GM23338 (cell line): ENCODE measurements at regions not wholly inside any gene's neighbourhood (a gene's known extent, or its start where the extent isn't known, plus 50 kb on each side); places are given as distances from the start of the nearest gene placed in this dataset.

ENCODE experiments used
- ATAC-seq: fragments of 200-7000 bp; cut with Tn5 transposase; 3 replicates; pipeline ENCODE4 v1.9.1; 2020
- DNase-seq: peaks from one replicate; pipeline ENCODE4 v3.0.0-alpha.2; 2015; ENCODE audit warnings: low spot score
- H2AFZ ChIP-seq: fragments of 200-600 bp; sonication (generic); 2 replicates; pipeline ENCODE4 v1.8.0; 2016; ENCODE audit warnings: antibody characterized with exemption, mild to moderate bottlenecking, moderate library complexity
- H3F3A ChIP-seq: fragments of 200-600 bp; sonication (generic); replicated peaks from 2 replicates; pipeline ENCODE4 v1.8.0; 2017; ENCODE audit warnings: antibody characterized with exemption, mixed run types, low read depth
- H3K27ac ChIP-seq: fragments of 200-600 bp; sonication (generic); 2 replicates; pipeline ENCODE4 v1.6.1; 2016; ENCODE audit warnings: low read depth
- H3K27me3 ChIP-seq: fragments of 200-600 bp; sonication (generic); 2 replicates; pipeline ENCODE4 v1.8.0; 2016; ENCODE audit warnings: mild to moderate bottlenecking, mixed run types, moderate library complexity; ENCODE audit not compliant: insufficient read depth
- H3K36me3 ChIP-seq: fragments of 200-600 bp; sonication (generic); 2 replicates; pipeline ENCODE4 v1.8.0; 2016; ENCODE audit warnings: mild to moderate bottlenecking; ENCODE audit not compliant: insufficient read depth
- H3K4me1 ChIP-seq: fragments of 200-600 bp; sonication (generic); 2 replicates; pipeline ENCODE4 v1.8.0; 2016; ENCODE audit warnings: mild to moderate bottlenecking, moderate library complexity; ENCODE audit not compliant: insufficient read depth
- H3K4me2 ChIP-seq: fragments of 200-600 bp; sonication (generic); 2 replicates; pipeline ENCODE4 v1.7.1; 2017; ENCODE audit warnings: mixed run types
- H3K4me3 ChIP-seq: fragments of 200-600 bp; sonication (generic); 2 replicates; pipeline ENCODE4 v1.6.1; 2016; ENCODE audit warnings: mixed run types
- H3K79me2 ChIP-seq: fragments of 200-600 bp; sonication (generic); replicated peaks from 2 replicates; pipeline ENCODE4 v1.8.0; 2017; ENCODE audit warnings: mild to moderate bottlenecking; ENCODE audit not compliant: insufficient read depth
- H3K9me2 ChIP-seq: fragments of 200-600 bp; sonication (generic); 2 replicates; pipeline ENCODE4 v1.8.0; 2017; ENCODE audit not compliant: insufficient read depth
- H4K20me1 ChIP-seq: fragments of 200-600 bp; sonication (generic); replicated peaks from 2 replicates; pipeline ENCODE4 v1.8.0; 2017; ENCODE audit warnings: mild to moderate bottlenecking; ENCODE audit not compliant: insufficient read depth
- H3K27ac Mint-ChIP-seq: 2 replicates; pipeline ENCODE4 v1.8.0; 2020; ENCODE audit warnings: inconsistent platforms, mild to moderate bottlenecking, moderate library complexity, mixed read lengths
- H3K27me3 Mint-ChIP-seq: 3 replicates; pipeline ENCODE4 v1.8.0; 2022; ENCODE audit warnings: low read depth, mild to moderate bottlenecking, moderate library complexity, mixed read lengths, inconsistent platforms; ENCODE audit not compliant: insufficient read depth, poor library complexity
- H3K36me3 Mint-ChIP-seq: 3 replicates; pipeline ENCODE4 v1.8.0; 2021; ENCODE audit warnings: low read depth, mild to moderate bottlenecking, inconsistent platforms, moderate library complexity, mixed read lengths
- H3K4me1 Mint-ChIP-seq: 3 replicates; pipeline ENCODE4 v1.8.0; 2020; ENCODE audit warnings: mild to moderate bottlenecking, inconsistent platforms, mixed read lengths
- H3K4me3 Mint-ChIP-seq: 3 replicates; pipeline ENCODE4 v1.8.0; 2021; ENCODE audit warnings: moderate library complexity, mild to moderate bottlenecking, inconsistent platforms, mixed read lengths
- H3K9me3 Mint-ChIP-seq: 3 replicates; pipeline ENCODE4 v1.8.0; 2020; ENCODE audit warnings: moderate library complexity, mild to moderate bottlenecking, inconsistent platforms, mixed read lengths
- EZH2 ChIP-seq: fragments of 200-600 bp; sonication (generic); IDR thresholded peaks from one replicate; pipeline ENCODE4 v1.8.0; 2017; ENCODE audit warnings: antibody characterized with exemption, mild to moderate bottlenecking, low read depth; ENCODE audit not compliant: unreplicated experiment
- NANOG ChIP-seq: IDR thresholded peaks from 2 replicates; pipeline ENCODE4 v1.6.1; 2016; ENCODE audit warnings: antibody characterized with exemption, borderline replicate concordance
- POLR2AphosphoS5 ChIP-seq: IDR thresholded peaks from 2 replicates; pipeline ENCODE4 v1.6.1; 2016; ENCODE audit warnings: antibody characterized with exemption, low read depth
- REST ChIP-seq: IDR thresholded peaks from one replicate; pipeline ENCODE4 v1.6.1; 2018; ENCODE audit warnings: antibody characterized with exemption; ENCODE audit not compliant: unreplicated experiment
- ZNF114 ChIP-seq: fragments of 250-450 bp; sonication (Bioruptor Pico); IDR thresholded peaks from 2 replicates; pipeline ENCODE4 v1.5.0; 2020; ENCODE audit warnings: mild to moderate bottlenecking, moderate library complexity
- TF ChIP-seq, protein P1 (sequence below), 2 experiments: fragments of 200-600 bp in 1 of 2; sonication (generic) in 1 of 2; conservative IDR thresholded peaks; 2 replicates each; pipeline versions ENCODE4 v1.5.1 to v1.6.1; 2016 to 2017; ENCODE audit warnings: antibody characterized with exemption in 2 of 2, low read depth in 2 of 2, mild to moderate bottlenecking in 2 of 2, moderate library complexity in 1 of 2

DNA sequence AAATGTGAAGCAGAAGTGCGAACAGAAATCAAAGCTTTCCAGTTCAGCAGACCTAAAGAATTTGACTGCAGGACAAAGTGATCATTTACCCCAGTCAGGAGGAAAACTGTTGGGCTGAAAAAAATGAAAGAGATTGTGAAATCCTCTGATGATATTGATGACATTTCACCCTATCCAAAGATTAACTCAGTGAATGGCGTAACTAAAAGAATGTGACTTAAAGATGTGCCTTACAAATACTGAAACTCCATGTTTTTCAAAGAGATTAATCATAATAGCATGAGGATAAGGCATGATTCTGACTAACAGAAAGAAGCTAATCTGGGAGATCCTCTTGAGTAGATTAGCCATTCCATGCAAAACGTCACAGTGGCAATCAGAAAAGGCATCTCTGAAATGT is 225.6 kb downstream of the DUSP6 start:
- no peak for TF ChIP-seq ZNF114 (CRISPR knock-in tag)
- no peak for TF ChIP-seq EZH2
- TF ChIP-seq POLR2AphosphoS5: no peak
- no peaks in the 10 kb centered on the region for H3K9me3 Mint-ChIP-seq
- no peaks in the 10 kb centered on the region for H3K36me3 Mint-ChIP-seq
- no peaks in the 10 kb centered on the region; the same call in 2 of the 3 replicates for H3K4me1 Mint-ChIP-seq
- Histone ChIP-seq H3K27me3 (no peaks in the 10 kb centered on the region), H3K4me2 (no peak overlapping the region), H4K20me1 (no peaks in the 10 kb centered on the region), H3K79me2 (no peaks in the 10 kb centered on the region), H3F3A (no peaks in the 10 kb centered on the region), H2AFZ (no peak overlapping the region), H3K36me3 (no peaks in the 10 kb centered on the region), H3K4me1 (no peaks in the 10 kb centered on the region), H3K4me3 (no peak overlapping the region), H3K27ac (no peak overlapping the region), H3K9me2 (no peaks in the 10 kb centered on the region)
- no peak overlapping the region for H3K4me3 Mint-ChIP-seq
- DNase-seq (no peak), ATAC-seq (no peak)
- H3K27ac Mint-ChIP-seq: no peak overlapping the region
- H3K27me3 Mint-ChIP-seq: no peaks in the 10 kb centered on the region

GRCh38 chr12:89122852-89123251 is 229.4 kb downstream of the DUSP6 start:
- Mint-ChIP-seq H3K27ac (no peak overlapping the region), H3K9me3 (no peaks in the 10 kb centered on the region), H3K27me3 (no peaks in the 10 kb centered on the region), H3K36me3 (no peaks in the 10 kb centered on the region), H3K4me1 (no peaks in the 10 kb centered on the region; the same call in 2 of the 3 replicates), H3K4me3 (no peak overlapping the region)
- Histone ChIP-seq H3K36me3 (no peaks in the 10 kb centered on the region), H3K27ac (no peak overlapping the region), H4K20me1 (no peaks in the 10 kb centered on the region), H3K27me3 (no peaks in the 10 kb centered on the region), H3K9me2 (no peaks in the 10 kb centered on the region), H3K4me2 (no peak overlapping the region), H3F3A (no peaks in the 10 kb centered on the region), H3K4me1 (no peaks in the 10 kb centered on the region), H2AFZ (no peak overlapping the region), H3K4me3 (no peak overlapping the region), H3K79me2 (no peaks in the 10 kb centered on the region)
- TF ChIP-seq REST (no peak), POLR2AphosphoS5 (no peak), NANOG (no peak)
- TF ChIP-seq, protein P1, sequence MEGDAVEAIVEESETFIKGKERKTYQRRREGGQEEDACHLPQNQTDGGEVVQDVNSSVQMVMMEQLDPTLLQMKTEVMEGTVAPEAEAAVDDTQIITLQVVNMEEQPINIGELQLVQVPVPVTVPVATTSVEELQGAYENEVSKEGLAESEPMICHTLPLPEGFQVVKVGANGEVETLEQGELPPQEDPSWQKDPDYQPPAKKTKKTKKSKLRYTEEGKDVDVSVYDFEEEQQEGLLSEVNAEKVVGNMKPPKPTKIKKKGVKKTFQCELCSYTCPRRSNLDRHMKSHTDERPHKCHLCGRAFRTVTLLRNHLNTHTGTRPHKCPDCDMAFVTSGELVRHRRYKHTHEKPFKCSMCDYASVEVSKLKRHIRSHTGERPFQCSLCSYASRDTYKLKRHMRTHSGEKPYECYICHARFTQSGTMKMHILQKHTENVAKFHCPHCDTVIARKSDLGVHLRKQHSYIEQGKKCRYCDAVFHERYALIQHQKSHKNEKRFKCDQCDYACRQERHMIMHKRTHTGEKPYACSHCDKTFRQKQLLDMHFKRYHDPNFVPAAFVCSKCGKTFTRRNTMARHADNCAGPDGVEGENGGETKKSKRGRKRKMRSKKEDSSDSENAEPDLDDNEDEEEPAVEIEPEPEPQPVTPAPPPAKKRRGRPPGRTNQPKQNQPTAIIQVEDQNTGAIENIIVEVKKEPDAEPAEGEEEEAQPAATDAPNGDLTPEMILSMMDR (conservative IDR thresholded peaks at IDR 0.05; ENCODE audit: low read depth in 2 of 2): no peak
- no peak for DNase-seq
- ATAC-seq: no peak
